ENCODE measurements at regions not wholly inside any gene's neighbourhood (a gene's known extent, or its start where the extent isn't known, plus 50 kb on each side); places are given as distances from the start of the nearest gene placed in this dataset.

GRCh38 chr9:22623236-22623635, 176.6 kb downstream of the DMRTA1 start:
- H3K27me3 ChIP-seq (replicated peaks; ENCODE audit: insufficient read depth) = no peaks in the 10 kb centered on the region
- no peak for DNase-seq
- H3K36me3 ChIP-seq (ENCODE audit: low read depth) = no peaks in the 10 kb centered on the region
- no peaks in the 10 kb centered on the region for H3K4me1 ChIP-seq (ENCODE audit: insufficient read depth)
- H3K9me3 ChIP-seq (ENCODE audit: low read depth) = no peaks in the 10 kb centered on the region
- H3K4me2 ChIP-seq (ENCODE audit: unreplicated experiment) = no peak overlapping the region
- 54 to 55% methylated on average over 3 of the region's 3 CpGs for WGBS, 2 experiments (ENCODE audit: low coverage in 1 of 2, low lambda C conversion rate in 2 of 2, missing lambda C conversion rate in 2 of 2)
- H3F3A ChIP-seq (ENCODE audit: insufficient read depth) = no peaks in the 10 kb centered on the region
- no peak overlapping the region for H2AFZ ChIP-seq
- in situ Hi-C loops (cut with MboI) = no loop called here
- H3K9ac ChIP-seq = no peak overlapping the region
- no peak overlapping the region for H3K4me3 ChIP-seq
- H3K79me2 ChIP-seq (ENCODE audit: insufficient read depth) = no peaks in the 10 kb centered on the region
- H4K20me1 ChIP-seq (ENCODE audit: insufficient read depth) = no peaks in the 10 kb centered on the region
- TF ChIP-seq EZH2 (IDR thresholded peaks at IDR 0.05; ENCODE audit: insufficient read depth, poor library complexity, severe bottlenecking) (no peak), EZH2phosphoT487 (IDR thresholded peaks at IDR 0.05; ENCODE audit: insufficient read depth, low read depth) (no peak)
- H3K27ac ChIP-seq = no peak overlapping the region
- no peaks in the 10 kb centered on the region for H3K9me2 ChIP-seq (ENCODE audit: insufficient read depth)

- no peak for TF ChIP-seq EZH2 (IDR thresholded peaks at IDR 0.05; ENCODE audit: insufficient read depth, poor library complexity, severe bottlenecking)
- no peak for TF ChIP-seq EZH2phosphoT487 (IDR thresholded peaks at IDR 0.05; ENCODE audit: insufficient read depth, low read depth)
- no peak overlapping the region for H2AFZ ChIP-seq
- H3K79me2 ChIP-seq (ENCODE audit: insufficient read depth) = no peaks in the 10 kb centered on the region
- H4K20me1 ChIP-seq (ENCODE audit: insufficient read depth) = no peaks in the 10 kb centered on the region
- no peaks in the 10 kb centered on the region for H3K9me3 ChIP-seq (ENCODE audit: low read depth)
- no peak overlapping the region for H3K4me3 ChIP-seq
- no peak overlapping the region for H3K9ac ChIP-seq
- H3F3A ChIP-seq (ENCODE audit: insufficient read depth) = no peaks in the 10 kb centered on the region
- H3K9me2 ChIP-seq (ENCODE audit: insufficient read depth) = no peaks in the 10 kb centered on the region
- no peak overlapping the region for H3K27ac ChIP-seq
- in situ Hi-C loops (cut with MboI) = no loop called here
- H3K36me3 ChIP-seq (ENCODE audit: low read depth) = no peaks in the 10 kb centered on the region
- no peaks in the 10 kb centered on the region for H3K4me1 ChIP-seq (ENCODE audit: insufficient read depth)
- no peak for DNase-seq
- 77 to 86% methylated on average over 4 of the region's 4 CpGs for WGBS, 2 experiments (ENCODE audit: low coverage in 1 of 2, low lambda C conversion rate in 2 of 2, missing lambda C conversion rate in 2 of 2)
- no peaks in the 10 kb centered on the region for H3K27me3 ChIP-seq (replicated peaks; ENCODE audit: insufficient read depth)
- H3K4me2 ChIP-seq (ENCODE audit: unreplicated experiment) = no peak overlapping the region
These were observed 178.9 kb downstream of the DMRTA1 start for GRCh38 chr9:22625540-22625939.

- in situ Hi-C loops (cut with MboI) = no loop called here
- Histone ChIP-seq H3K4me2 (ENCODE audit: unreplicated experiment) (peak overlapping the region; percentile 29), H3K4me3 (no peak overlapping the region), H3K9me3 (ENCODE audit: low read depth) (no peaks in the 10 kb centered on the region), H3K9ac (no peak overlapping the region), H3K27ac (no peak overlapping the region; the same call in 1 of the 2 replicates), H3K79me2 (ENCODE audit: insufficient read depth) (no peaks in the 10 kb centered on the region), H3K4me1 (ENCODE audit: insufficient read depth) (peaks cover 27% of the 10 kb centered on the region), H3K9me2 (ENCODE audit: insufficient read depth) (no peaks in the 10 kb centered on the region), H3K27me3 (replicated peaks; ENCODE audit: insufficient read depth) (no peaks in the 10 kb centered on the region), H2AFZ (peak overlapping the region; percentile 22; the same call in 1 of the 2 replicates), H3F3A (ENCODE audit: insufficient read depth) (peaks cover 17% of the 10 kb centered on the region; the same call in 1 of the 2 replicates), H4K20me1 (ENCODE audit: insufficient read depth) (no peaks in the 10 kb centered on the region), H3K36me3 (ENCODE audit: low read depth) (no peaks in the 10 kb centered on the region)
- TF ChIP-seq EZH2 (IDR thresholded peaks at IDR 0.05; ENCODE audit: insufficient read depth, poor library complexity, severe bottlenecking) (no peak), EZH2phosphoT487 (IDR thresholded peaks at IDR 0.05; ENCODE audit: insufficient read depth, low read depth) (no peak)
- DNase-seq = peak; percentile 50
These were observed 196.9 kb downstream of the DMRTA1 start for GRCh38 chr9:22643541-22643940.

DNA sequence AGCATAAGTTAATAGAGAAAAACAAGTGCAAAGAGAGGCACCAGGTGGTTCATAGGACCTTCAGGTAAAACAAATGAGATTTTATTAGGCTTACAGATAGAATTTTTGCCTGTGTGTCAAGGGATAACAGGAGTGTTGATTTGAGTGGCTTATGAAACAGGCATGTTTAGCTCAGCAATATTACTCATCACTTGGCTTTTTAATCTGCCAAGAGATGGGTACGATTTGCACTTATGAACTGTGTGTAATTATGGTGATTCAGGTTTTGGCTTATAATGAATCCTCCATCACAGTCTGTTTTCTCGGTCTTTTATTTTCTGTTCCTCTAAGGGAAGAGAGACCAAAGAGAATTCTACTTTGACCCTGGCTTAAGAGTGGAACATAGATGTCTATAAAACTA, 199.3 kb downstream of the DMRTA1 start:
- Histone ChIP-seq H3K4me3 (0 out of 2 replicates have a peak overlapping the region, but pooled peaks have one; percentile 6), H3K9me2 (ENCODE audit: insufficient read depth) (no peaks in the 10 kb centered on the region), H3K4me2 (ENCODE audit: unreplicated experiment) (peak overlapping the region; percentile 22), H3K4me1 (ENCODE audit: insufficient read depth) (peaks cover 43% of the 10 kb centered on the region), H3K27me3 (replicated peaks; ENCODE audit: insufficient read depth) (no peaks in the 10 kb centered on the region), H3K9ac (no peak overlapping the region), H3K79me2 (ENCODE audit: insufficient read depth) (no peaks in the 10 kb centered on the region), H2AFZ (no peak overlapping the region), H3K9me3 (ENCODE audit: low read depth) (no peaks in the 10 kb centered on the region), H4K20me1 (ENCODE audit: insufficient read depth) (no peaks in the 10 kb centered on the region), H3K36me3 (ENCODE audit: low read depth) (no peaks in the 10 kb centered on the region), H3F3A (ENCODE audit: insufficient read depth) (peaks cover 26% of the 10 kb centered on the region), H3K27ac (peak overlapping the region; percentile 26)
- TF ChIP-seq EZH2phosphoT487 (IDR thresholded peaks at IDR 0.05; ENCODE audit: insufficient read depth, low read depth) = no peak
- TF ChIP-seq EZH2 (IDR thresholded peaks at IDR 0.05; ENCODE audit: insufficient read depth, poor library complexity, severe bottlenecking) = no peak
- WGBS, 2 experiments (ENCODE audit: low coverage in 1 of 2, low lambda C conversion rate in 2 of 2, missing lambda C conversion rate in 2 of 2) = 0% methylated on average over 2 of the region's 2 CpGs
- in situ Hi-C loops (cut with MboI) = no loop called here
- peak; percentile 86 for DNase-seq

- Histone ChIP-seq H3K79me2 (ENCODE audit: insufficient read depth) (no peaks in the 10 kb centered on the region), H3K4me2 (ENCODE audit: unreplicated experiment) (no peak overlapping the region), H3K4me3 (no peak overlapping the region), H3K27me3 (replicated peaks; ENCODE audit: insufficient read depth) (no peaks in the 10 kb centered on the region), H3K36me3 (ENCODE audit: low read depth) (no peaks in the 10 kb centered on the region), H3K9me3 (ENCODE audit: low read depth) (no peaks in the 10 kb centered on the region), H4K20me1 (ENCODE audit: insufficient read depth) (no peaks in the 10 kb centered on the region), H3K9ac (no peak overlapping the region), H3K9me2 (ENCODE audit: insufficient read depth) (no peaks in the 10 kb centered on the region), H2AFZ (no peak overlapping the region), H3K4me1 (ENCODE audit: insufficient read depth) (peaks cover 29% of the 10 kb centered on the region), H3F3A (ENCODE audit: insufficient read depth) (peaks cover 15% of the 10 kb centered on the region; the same call in 1 of the 2 replicates), H3K27ac (peak overlapping the region; percentile 18)
- in situ Hi-C loops (cut with MboI) = no loop called here
- peak; percentile 68 for DNase-seq
- TF ChIP-seq EZH2 (IDR thresholded peaks at IDR 0.05; ENCODE audit: insufficient read depth, poor library complexity, severe bottlenecking) (no peak), EZH2phosphoT487 (IDR thresholded peaks at IDR 0.05; ENCODE audit: insufficient read depth, low read depth) (no peak)
- WGBS, 2 experiments (ENCODE audit: low coverage in 1 of 2, low lambda C conversion rate in 2 of 2, missing lambda C conversion rate in 2 of 2) = 20 to 23% methylated on average over 2 of the region's 2 CpGs
These were observed 202.8 kb downstream of the DMRTA1 start for GRCh38 chr9:22649384-22649783.
